Uterus (tissue), 2 donors: ENCODE measurements at regions not wholly inside any gene's neighbourhood (a gene's known extent, or its start where the extent isn't known, plus 50 kb on each side); places are given as distances from the start of the nearest gene placed in this dataset.

ENCODE experiments used
- CTCF ChIP-seq, 4 experiments: fragments of 200-600 bp in 2 of 4; fragments of 450-650 bp in 2 of 4; sonication (generic) in 2 of 4; IDR thresholded peaks; one replicate each; pipeline ENCODE4 v1.5.1; 2016 to 2019; ENCODE audit warnings: antibody characterized with exemption in 4 of 4, mild to moderate bottlenecking in 2 of 4, moderate library complexity in 1 of 4
- POLR2A ChIP-seq, 2 donors: fragments of 450-650 bp; IDR thresholded peaks; one replicate each; pipeline ENCODE4 v1.6.1; 2016; ENCODE audit warnings: antibody characterized with exemption in 2 of 2, mild to moderate bottlenecking in 1 of 2, moderate library complexity in 1 of 2

DNA sequence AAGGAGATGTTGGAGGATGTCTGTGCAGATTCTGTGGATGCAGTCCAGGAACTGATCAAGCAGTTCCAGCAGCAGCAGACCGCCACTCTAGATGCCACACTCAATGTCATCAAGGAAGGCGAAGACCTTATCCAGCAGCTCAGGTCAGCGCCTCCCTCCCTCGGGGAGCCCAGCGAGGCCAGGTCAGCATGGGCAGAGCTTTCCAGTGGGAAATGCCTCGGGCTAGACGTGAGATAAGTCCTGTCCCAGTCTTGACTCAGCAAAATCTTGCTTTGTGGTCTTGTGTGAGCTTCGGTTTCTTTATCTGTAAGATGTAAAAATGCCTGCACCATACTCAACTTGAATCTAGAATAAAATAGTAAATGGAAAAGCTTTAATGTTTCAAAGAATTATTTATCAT is 335.1 kb upstream of the UMPS start:
- TF ChIP-seq CTCF (IDR thresholded peaks at IDR 0.05) (no peak), POLR2A (IDR thresholded peaks at IDR 0.05) (no peak)
